DMS 273 (cell line): ENCODE measurements at regions not wholly inside any gene's neighbourhood (a gene's known extent, or its start where the extent isn't known, plus 50 kb on each side); places are given as distances from the start of the nearest gene placed in this dataset.

Source experiments
- DNase-seq: peaks from one replicate; lab custom pipeline; 2025; ENCODE audit not compliant: unreplicated experiment; lab: John Stamatoyannopoulos, UW

- no peak for DNase-seq
Observed at GRCh38 chr15:61500523-61500922, 271.4 kb upstream of the RORA start.

GRCh38 chr15:61499376-61499775 lies 270.3 kb upstream of the RORA start:
- no peak for DNase-seq

GRCh38 chr15:61489571-61489970 lies 260.5 kb upstream of the RORA start:
- no peak for DNase-seq

- no peak for DNase-seq
Observed at GRCh38 chr15:61483599-61483998, 254.5 kb upstream of the RORA start.

DNA sequence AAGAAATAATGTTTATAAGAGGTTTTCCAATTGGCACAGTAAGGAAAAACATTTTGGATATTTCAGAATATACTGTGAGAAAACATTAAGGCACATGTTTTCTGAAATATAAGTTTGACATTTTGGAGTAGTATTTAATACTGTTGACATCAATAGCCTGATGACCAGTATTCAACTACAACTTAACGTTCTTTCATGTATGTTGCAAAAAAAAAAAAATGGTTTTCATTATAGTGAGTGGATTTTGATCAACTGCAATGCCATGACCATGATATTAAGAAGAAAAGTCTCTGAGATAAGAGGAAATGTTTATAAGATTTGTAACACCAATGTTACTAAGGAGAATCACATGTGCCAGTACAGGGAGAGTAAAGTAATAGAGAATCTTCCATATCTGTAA lies 252.8 kb upstream of the RORA start:
- no peak for DNase-seq

DNA sequence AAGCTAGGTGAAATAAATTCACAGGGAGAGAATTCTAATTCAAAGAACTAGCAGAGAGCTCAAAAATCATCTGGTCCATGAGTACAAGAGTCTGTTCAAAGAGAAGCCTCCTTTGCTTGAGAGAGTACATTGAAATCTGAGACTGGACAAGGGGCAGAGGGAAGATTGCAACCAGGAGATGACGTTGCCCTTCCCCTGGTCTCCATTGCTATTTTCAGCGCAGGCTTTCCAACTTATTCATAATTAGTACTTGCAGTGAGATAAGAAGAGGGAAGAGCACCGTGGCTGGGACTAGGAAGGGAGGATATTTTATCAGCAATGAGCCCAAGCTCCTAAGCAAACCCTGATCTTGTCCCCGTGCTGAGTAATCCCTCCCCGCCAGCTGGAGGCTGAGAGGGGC lies 251.8 kb upstream of the RORA start:
- no peak for DNase-seq

- DNase-seq, result no peak
Observed at GRCh38 chr15:61480295-61480694, 251.2 kb upstream of the RORA start.

- no peak for DNase-seq
Observed at GRCh38 chr15:61479613-61480012, 250.5 kb upstream of the RORA start.

- DNase-seq, result no peak
Observed at GRCh38 chr15:61476741-61477140, 247.6 kb upstream of the RORA start.

DNA sequence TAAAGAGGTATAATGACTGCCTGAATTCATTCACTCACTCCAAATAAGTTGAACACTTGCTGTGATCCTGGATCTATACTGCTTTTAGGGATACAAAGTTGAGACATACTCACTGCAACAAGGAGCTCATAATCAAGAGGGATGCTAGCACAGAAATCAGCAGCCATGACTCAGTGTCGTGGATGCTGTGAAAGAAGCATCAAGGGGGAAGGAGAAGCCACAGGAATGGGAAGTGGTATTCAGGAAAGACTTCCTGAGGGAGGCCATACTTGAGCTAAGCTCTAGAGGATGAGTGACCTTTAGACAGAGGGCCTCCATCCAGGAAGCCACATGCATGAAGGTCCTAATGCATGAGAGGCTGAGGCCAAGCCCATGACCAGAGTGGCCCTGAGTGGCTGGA lies 245.7 kb upstream of the RORA start:
- DNase-seq, result no peak

- no peak for DNase-seq
Observed at GRCh38 chr15:61467823-61468222, 238.7 kb upstream of the RORA start.

- DNase-seq, result no peak
Observed at GRCh38 chr15:61459785-61460707, 230.9 kb upstream of the RORA start.

DNA sequence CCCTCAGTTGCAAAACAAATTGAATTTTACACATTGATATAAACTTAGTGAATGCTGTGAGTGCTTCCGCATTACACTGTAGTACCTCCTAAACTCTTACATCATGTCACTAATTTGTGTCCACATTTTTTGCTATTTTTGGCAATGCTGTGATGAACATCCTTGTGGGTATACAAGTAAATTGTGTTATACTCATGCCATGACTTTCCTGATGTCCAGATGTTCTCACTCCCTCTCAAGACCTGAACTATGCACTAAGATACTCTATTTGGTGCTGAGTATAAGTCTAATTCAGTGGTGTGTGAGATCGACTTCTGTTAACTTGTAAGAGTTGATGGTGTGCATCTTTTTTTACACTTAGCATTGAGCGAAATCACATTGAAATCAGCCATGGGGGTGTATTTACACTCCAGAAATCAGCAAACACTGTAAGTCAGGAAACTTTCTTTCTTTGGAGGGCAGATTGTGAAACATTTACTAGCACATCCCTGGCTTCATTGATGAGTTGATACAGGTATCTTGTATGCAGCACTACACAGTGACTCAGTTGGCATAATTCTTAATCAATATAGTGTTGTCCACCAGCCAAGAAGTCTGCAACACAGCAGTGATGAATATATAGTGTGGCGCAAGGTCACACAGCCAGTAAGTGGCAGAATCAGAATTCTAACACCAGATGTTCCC lies 228.1 kb upstream of the RORA start:
- no peak for DNase-seq

GRCh38 chr15:61449186-61449702 lies 220.1 kb upstream of the RORA start:
- DNase-seq, result no peak

- peak; percentile 31 for DNase-seq
Observed at GRCh38 chr15:61447981-61448380, 218.9 kb upstream of the RORA start.

DNA sequence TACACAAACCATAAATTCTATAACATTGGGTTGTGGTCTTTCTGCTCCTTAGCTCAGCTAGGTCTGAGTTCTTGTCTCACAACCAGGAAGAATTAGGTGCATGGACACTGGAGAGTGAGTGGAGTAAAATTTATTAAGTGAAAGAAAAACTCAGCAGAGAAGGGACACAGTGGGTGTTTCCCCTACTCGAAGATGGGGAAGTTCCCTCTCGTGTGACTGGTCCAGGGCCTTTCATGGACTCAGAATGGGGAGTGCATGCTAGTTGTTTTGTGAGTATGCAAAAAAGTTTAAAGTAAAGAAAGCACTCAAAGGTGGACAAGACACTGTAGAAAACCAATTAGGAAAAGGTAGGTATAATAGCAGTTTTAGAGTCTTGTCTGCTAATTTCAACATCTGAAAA lies 215.5 kb upstream of the RORA start:
- no peak for DNase-seq

GRCh38 chr15:61442821-61443220 lies 213.7 kb upstream of the RORA start:
- no peak for DNase-seq

DNA sequence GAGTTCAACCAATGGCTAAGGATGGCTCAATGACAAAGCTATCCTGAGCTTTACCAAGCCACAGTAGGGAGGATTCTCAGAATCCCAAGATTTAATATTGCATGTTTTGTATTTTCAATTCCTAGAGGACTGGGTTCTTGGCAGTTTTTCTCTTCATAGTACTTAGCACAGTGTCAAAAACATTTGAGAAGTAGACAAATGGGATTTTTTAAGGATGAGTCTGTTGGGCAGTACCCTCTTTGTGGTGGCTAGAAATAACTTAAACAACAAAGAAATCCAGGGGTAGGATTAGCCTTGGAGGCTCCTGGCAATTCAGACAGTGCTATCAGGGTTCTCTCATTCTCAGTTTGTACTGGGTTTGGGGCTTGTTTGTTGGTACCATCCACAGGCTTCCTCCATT lies 212.8 kb upstream of the RORA start:
- no peak for DNase-seq

GRCh38 chr15:61426466-61426865 lies 197.4 kb upstream of the RORA start:
- DNase-seq, result no peak

DNA sequence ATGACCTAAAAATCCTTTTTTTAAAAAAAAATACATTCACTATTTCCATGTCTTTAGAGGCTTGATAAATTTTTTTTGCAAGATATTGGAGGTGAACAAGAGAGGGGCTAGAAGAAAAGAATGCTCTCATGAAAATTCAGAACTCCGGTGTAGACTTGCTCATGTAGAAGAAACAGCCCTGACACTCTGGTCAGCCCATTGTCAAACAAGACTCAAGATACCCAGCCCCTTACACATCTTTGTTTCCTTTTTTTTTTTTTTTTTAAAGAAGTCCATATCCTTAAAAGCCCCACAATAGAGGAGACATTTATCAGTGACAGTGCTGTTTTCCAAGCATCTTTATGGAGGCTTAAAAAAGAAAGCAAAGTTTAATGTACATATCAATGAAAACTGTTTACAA lies 196.8 kb upstream of the RORA start:
- DNase-seq, result no peak

GRCh38 chr15:61422773-61423172 lies 193.7 kb upstream of the RORA start:
- DNase-seq, result no peak

- no peak for DNase-seq
Observed at GRCh38 chr15:61421938-61422337, 192.8 kb upstream of the RORA start.
